B cell (primary cell): ENCODE measurements at regions not wholly inside any gene's neighbourhood (a gene's known extent, or its start where the extent isn't known, plus 50 kb on each side); places are given as distances from the start of the nearest gene placed in this dataset.

Experiments used
- ATAC-seq: fragments of 200-7000 bp; cut with Tn5 transposase; one replicate; pipeline ENCODE4 v1.10.0; 2021; ENCODE audit warnings: low read depth, mild to moderate bottlenecking, moderate number of reproducible peaks, moderate library complexity
- CTCF ChIA-PET: fragments of 350-600 bp; sonication (Branson Sonifier 250); formaldehyde crosslinking; loops from one replicate; lab custom pipeline; 2021; ENCODE audit warnings: antibody characterized with exemption, inconsistent platforms; lab: Charles Lee
- POLR2A ChIA-PET: fragments of 350-600 bp; sonication (Branson Sonifier 250); formaldehyde crosslinking; loops from one replicate; lab custom pipeline; 2021; ENCODE audit warnings: antibody characterized with exemption; lab: Charles Lee
- DNase-seq: peaks from one replicate; pipeline ENCODE4 v3.0.0; 2013
- H2AFZ ChIP-seq: 2 replicates; pipeline ENCODE4 v1.6.1; 2012; ENCODE audit warnings: mild to moderate bottlenecking, low read depth, low read length; ENCODE audit not compliant: insufficient read depth, poor library complexity, severe bottlenecking
- H3K27ac ChIP-seq, 2 donors: 1 replicate in 1 of 2; 2 replicates in 1 of 2; pipeline ENCODE4 v1.5.1; 2012 to 2013; ENCODE audit warnings: low read length in 2 of 2, mild to moderate bottlenecking in 2 of 2, moderate library complexity in 1 of 2
- H3K27me3 ChIP-seq, 4 experiments: fragments of 200-600 bp in 1 of 4; sonication (generic) in 1 of 4; replicated peaks in 1 of 4; 1 replicate in 2 of 4; 2 replicates in 2 of 4; pipeline versions ENCODE4 v1.6.1 to v1.7.0; 2013 to 2016; ENCODE audit warnings: low read length in 3 of 4, mild to moderate bottlenecking in 2 of 4, mixed read lengths in 1 of 4, moderate library complexity in 1 of 4; ENCODE audit not compliant: insufficient read depth in 4 of 4, control insufficient read depth in 3 of 4; ENCODE audit errors: control extremely low read depth in 1 of 4
- H3K36me3 ChIP-seq, 2 experiments: replicated peaks in 1 of 2; 1 replicate in 1 of 2; 2 replicates in 1 of 2; pipeline versions ENCODE4 v1.6.1 to v1.7.1; 2013; ENCODE audit warnings: low read length in 1 of 2; ENCODE audit not compliant: insufficient read depth in 2 of 2, control insufficient read depth in 1 of 2; ENCODE audit errors: control extremely low read depth in 1 of 2, extremely low read depth in 1 of 2
- H3K4me1 ChIP-seq, 2 donors: fragments of 200-600 bp in 1 of 2; sonication (generic) in 1 of 2; 1 replicate in 1 of 2; 2 replicates in 1 of 2; pipeline versions ENCODE4 v1.5.1 to v1.6.1; 2013 to 2017; ENCODE audit warnings: low read length in 2 of 2; ENCODE audit not compliant: control insufficient read depth in 2 of 2, insufficient read depth in 2 of 2
- H3K4me2 ChIP-seq: replicated peaks from 2 replicates; pipeline ENCODE3; 2012; ENCODE audit warnings: mild to moderate bottlenecking, low read depth, low read length; ENCODE audit not compliant: poor library complexity, severe bottlenecking
- H3K4me3 ChIP-seq, 5 experiments: fragments of 200-600 bp in 1 of 5; sonication (generic) in 1 of 5; 1 replicate in 3 of 5; 2 replicates in 2 of 5; pipeline versions ENCODE4 v1.5.1 to v1.7.0; 2011 to 2016; ENCODE audit warnings: low read length in 4 of 5, mild to moderate bottlenecking in 4 of 5, low read depth in 2 of 5, control low read depth in 1 of 5, moderate library complexity in 1 of 5; ENCODE audit not compliant: insufficient read depth in 1 of 5; ENCODE audit errors: control extremely low read depth in 1 of 5, extremely low read depth in 1 of 5
- H3K79me2 ChIP-seq: fragments of 200-600 bp; sonication (generic); one replicate; pipeline ENCODE4 v1.6.0; 2016; ENCODE audit warnings: low read length; ENCODE audit not compliant: control insufficient read depth, insufficient read depth
- H3K9ac ChIP-seq: fragments of 200-600 bp; sonication (generic); 2 replicates; pipeline ENCODE4 v1.6.1; 2017; ENCODE audit warnings: mild to moderate bottlenecking, low read length, moderate library complexity
- H3K9me3 ChIP-seq, 3 donors: one replicate each; pipeline versions ENCODE4 v1.6.1 to v1.7.1; 2013; ENCODE audit warnings: low read length in 2 of 3; ENCODE audit not compliant: control insufficient read depth in 2 of 3, insufficient read depth in 1 of 3; ENCODE audit errors: control extremely low read depth in 1 of 3
- H4K20me1 ChIP-seq: 2 replicates; pipeline ENCODE4 v1.6.0; 2012; ENCODE audit warnings: mild to moderate bottlenecking, low read length; ENCODE audit not compliant: insufficient read depth, control insufficient read depth, poor library complexity, severe bottlenecking
- H3K27ac Mint-ChIP-seq: one replicate; pipeline ENCODE4 v1.8.0; 2021; ENCODE audit warnings: mixed read lengths
- H3K27me3 Mint-ChIP-seq: one replicate; pipeline ENCODE4 v1.8.0; 2021; ENCODE audit warnings: mixed read lengths
- H3K4me1 Mint-ChIP-seq: one replicate; pipeline ENCODE4 v1.8.0; 2021; ENCODE audit warnings: mixed read lengths
- H3K4me3 Mint-ChIP-seq: one replicate; pipeline ENCODE4 v1.8.0; 2021; ENCODE audit warnings: mixed read lengths
- H3K9me3 Mint-ChIP-seq: one replicate; pipeline ENCODE4 v1.8.0; 2022; ENCODE audit warnings: mixed read lengths; ENCODE audit not compliant: insufficient read depth
- EZH2 ChIP-seq: IDR thresholded peaks from 2 replicates; pipeline ENCODE4 v1.6.1; 2012; ENCODE audit warnings: borderline replicate concordance, low read depth, mild to moderate bottlenecking, moderate library complexity, low read length; ENCODE audit not compliant: insufficient read depth, poor library complexity, severe bottlenecking
- WGBS: methylation state at CpG from one replicate; pipeline ENCODE4 v1.1.5; 2013; ENCODE audit warnings: missing lambda C conversion rate; ENCODE audit not compliant: insufficient coverage; 5-methylcytosine and 5-hydroxymethylcytosine counted together
- intact Hi-C: fragments of 100-400 bp; cut with micrococcal nuclease; formaldehyde crosslinking; loops from one replicate; pipeline ENCODE4 v1.10.0; 2022
- TF ChIP-seq, protein P1 (sequence below): fragments of 200-600 bp; IDR thresholded peaks from one replicate; pipeline ENCODE4 v1.8.0; 2022; ENCODE audit warnings: antibody characterized with exemption, mild to moderate bottlenecking

DNA sequence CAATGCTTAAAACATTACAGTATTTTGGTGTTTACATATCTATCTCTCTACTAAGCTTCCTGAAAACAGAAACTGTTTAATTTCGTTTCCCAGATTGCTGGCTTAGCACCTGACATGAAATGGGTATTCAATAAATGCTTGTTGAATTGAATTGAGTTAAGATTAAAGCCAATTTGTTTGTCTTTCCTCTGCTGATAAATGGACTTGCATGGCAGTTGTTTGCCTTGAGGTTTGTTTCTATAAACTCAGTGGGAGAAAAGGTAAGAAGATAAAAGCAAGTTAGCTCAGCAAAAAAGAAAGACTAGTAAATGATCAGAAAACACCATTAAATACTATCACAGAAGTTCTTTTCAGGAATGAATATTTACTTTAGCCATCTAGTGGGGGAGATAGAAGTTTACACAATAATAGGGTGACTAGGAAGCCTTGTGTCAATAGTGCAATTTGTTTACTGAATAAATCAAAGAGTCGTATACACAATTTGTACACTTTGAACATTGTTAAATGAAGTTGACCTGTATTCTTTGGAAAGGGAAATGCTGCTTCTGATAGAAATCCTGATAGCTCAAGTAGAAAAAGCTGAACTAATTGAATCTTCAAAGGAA lies 754.5 kb upstream of the FAM98A start:
- no peak overlapping the region for H2AFZ ChIP-seq
- no peak overlapping the region for H3K4me3 ChIP-seq
- no peak overlapping the region for H3K27ac Mint-ChIP-seq
- H3K9ac ChIP-seq: no peak overlapping the region
- no peak for DNase-seq
- no peak overlapping the region for H3K4me3 Mint-ChIP-seq
- no peaks in the 10 kb centered on the region for H3K79me2 ChIP-seq
- no peak overlapping the region for H3K27ac ChIP-seq
- no peaks in the 10 kb centered on the region for H4K20me1 ChIP-seq
- H3K27me3 Mint-ChIP-seq: no peaks in the 10 kb centered on the region
- intact Hi-C loops: no loop called here
- ATAC-seq: no peak
- H3K4me1 ChIP-seq: no peaks in the 10 kb centered on the region
- WGBS: no CpG with 5 or more reads among the region's 2 CpGs
- POLR2A ChIA-PET: no interaction called here
- H3K4me1 Mint-ChIP-seq: no peaks in the 10 kb centered on the region
- H3K9me3 Mint-ChIP-seq: peaks cover 6% of the 10 kb centered on the region
- TF ChIP-seq, protein P1, sequence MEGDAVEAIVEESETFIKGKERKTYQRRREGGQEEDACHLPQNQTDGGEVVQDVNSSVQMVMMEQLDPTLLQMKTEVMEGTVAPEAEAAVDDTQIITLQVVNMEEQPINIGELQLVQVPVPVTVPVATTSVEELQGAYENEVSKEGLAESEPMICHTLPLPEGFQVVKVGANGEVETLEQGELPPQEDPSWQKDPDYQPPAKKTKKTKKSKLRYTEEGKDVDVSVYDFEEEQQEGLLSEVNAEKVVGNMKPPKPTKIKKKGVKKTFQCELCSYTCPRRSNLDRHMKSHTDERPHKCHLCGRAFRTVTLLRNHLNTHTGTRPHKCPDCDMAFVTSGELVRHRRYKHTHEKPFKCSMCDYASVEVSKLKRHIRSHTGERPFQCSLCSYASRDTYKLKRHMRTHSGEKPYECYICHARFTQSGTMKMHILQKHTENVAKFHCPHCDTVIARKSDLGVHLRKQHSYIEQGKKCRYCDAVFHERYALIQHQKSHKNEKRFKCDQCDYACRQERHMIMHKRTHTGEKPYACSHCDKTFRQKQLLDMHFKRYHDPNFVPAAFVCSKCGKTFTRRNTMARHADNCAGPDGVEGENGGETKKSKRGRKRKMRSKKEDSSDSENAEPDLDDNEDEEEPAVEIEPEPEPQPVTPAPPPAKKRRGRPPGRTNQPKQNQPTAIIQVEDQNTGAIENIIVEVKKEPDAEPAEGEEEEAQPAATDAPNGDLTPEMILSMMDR: no peak
- no peak for TF ChIP-seq EZH2
- H3K36me3 ChIP-seq: no peaks in the 10 kb centered on the region
- H3K27me3 ChIP-seq: no peaks in the 10 kb centered on the region
- H3K9me3 ChIP-seq: no peaks in the 10 kb centered on the region
- CTCF ChIA-PET: interaction anchor here (0.6 kb wide), 1 partner anchor 20 kb away, joined by 3 read pairs; no protein-coding TSS in a partner anchor
- H3K4me2 ChIP-seq: no peak overlapping the region

DNA sequence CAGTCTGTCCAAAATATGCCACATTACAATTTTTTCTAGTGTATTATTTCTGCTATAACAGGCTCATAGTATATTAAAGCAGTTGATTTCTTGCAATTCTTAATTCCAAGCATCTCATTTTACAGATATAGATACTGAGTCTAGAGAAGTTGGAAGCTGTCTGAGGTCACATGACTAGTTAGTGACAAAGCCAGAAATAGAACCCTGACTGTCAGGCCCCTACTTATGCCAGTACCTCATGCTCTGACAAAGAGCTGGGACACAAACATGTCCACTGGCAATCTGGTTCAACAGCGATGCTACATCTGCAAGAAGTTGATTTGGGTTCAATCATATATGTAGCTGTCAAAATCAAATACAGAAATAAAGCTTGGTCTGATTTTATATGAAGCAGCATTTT lies 750.4 kb upstream of the FAM98A start:
- H3K4me2 ChIP-seq: no peak overlapping the region
- H3K4me3 ChIP-seq: no peak overlapping the region
- no peaks in the 10 kb centered on the region for H3K27me3 ChIP-seq
- Mint-ChIP-seq H3K4me3 (no peak overlapping the region), H3K27ac (no peak overlapping the region), H3K27me3 (no peaks in the 10 kb centered on the region), H3K4me1 (no peaks in the 10 kb centered on the region), H3K9me3 (peaks cover 4% of the 10 kb centered on the region)
- POLR2A ChIA-PET: no interaction called here
- CTCF ChIA-PET: no interaction called here
- no peaks in the 10 kb centered on the region for H4K20me1 ChIP-seq
- H3K36me3 ChIP-seq: no peaks in the 10 kb centered on the region
- H3K9ac ChIP-seq: no peak overlapping the region
- H3K27ac ChIP-seq: no peak overlapping the region
- H3K4me1 ChIP-seq: no peaks in the 10 kb centered on the region
- H2AFZ ChIP-seq: no peak overlapping the region
- no peak for TF ChIP-seq EZH2
- TF ChIP-seq, protein P1: no peak
- WGBS: no CpG with 5 or more reads among the region's 1 CpG
- H3K79me2 ChIP-seq: no peaks in the 10 kb centered on the region
- no peak for DNase-seq
- peaks cover 0 to 3% (median 0%) of the 10 kb centered on the region in 3 donors for H3K9me3 ChIP-seq
- no peak for ATAC-seq
- intact Hi-C loops: no loop called here
